ENCODE measurements at regions not wholly inside any gene's neighbourhood (a gene's known extent, or its start where the extent isn't known, plus 50 kb on each side); places are given as distances from the start of the nearest gene placed in this dataset.

DNA sequence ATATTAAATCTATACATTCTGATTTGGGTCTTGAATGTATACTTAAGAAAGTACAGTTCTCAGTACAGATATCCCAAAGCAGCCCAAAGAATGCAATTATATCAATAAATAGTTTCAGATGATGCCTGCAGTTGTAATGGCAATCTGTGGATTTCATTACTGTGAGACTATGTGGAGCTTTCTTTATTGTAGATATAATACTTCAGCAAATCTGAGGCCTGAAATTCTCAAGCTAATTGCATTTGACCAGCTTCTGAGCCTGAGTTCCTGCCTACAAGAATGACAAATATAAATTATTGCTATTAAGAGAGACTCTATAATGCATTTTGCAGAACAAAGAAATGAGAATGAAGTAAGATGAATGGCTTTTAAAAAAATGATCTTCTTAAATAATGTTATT, 320.3 kb downstream of the DKK2 start:
- no peak for TF ChIP-seq EZH2 (IDR thresholded peaks at IDR 0.05)
- no peak for TF ChIP-seq POLR2AphosphoS5 (IDR thresholded peaks at IDR 0.05; ENCODE audit: borderline replicate concordance, low read depth, low read length)
- no peak for TF ChIP-seq FOXP2 (optimal IDR thresholded peaks at IDR 0.05; ENCODE audit: control extremely low read depth, extremely low read length, insufficient read depth)

All from SK-N-MC (cell line).